ACC112 (cell line): ENCODE measurements at regions not wholly inside any gene's neighbourhood (a gene's known extent, or its start where the extent isn't known, plus 50 kb on each side); places are given as distances from the start of the nearest gene placed in this dataset.

Experiments
- H2AFZ ChIP-seq: fragments of 200-600 bp; sonication (generic); one replicate; pipeline ENCODE4 v1.6.0; 2017; ENCODE audit warnings: antibody characterized with exemption, low read length; ENCODE audit not compliant: unreplicated experiment
- H3K27ac ChIP-seq: fragments of 200-600 bp; sonication (generic); 2 replicates; pipeline ENCODE4 v1.5.1; 2014; ENCODE audit warnings: low read depth, mild to moderate bottlenecking, antibody characterized with exemption, low read length, moderate library complexity
- H3K27me3 ChIP-seq: fragments of 200-600 bp; sonication (generic); 2 replicates; pipeline ENCODE4 v1.6.1; 2014; ENCODE audit warnings: mild to moderate bottlenecking, antibody characterized with exemption, low read length, moderate library complexity, mixed read lengths; ENCODE audit not compliant: insufficient read depth
- H3K36me3 ChIP-seq: fragments of 200-600 bp; sonication (generic); 2 replicates; pipeline ENCODE4 v1.6.1; 2016; ENCODE audit warnings: mild to moderate bottlenecking, antibody characterized with exemption, low read length, moderate library complexity, mixed read lengths; ENCODE audit not compliant: insufficient read depth
- H3K4me1 ChIP-seq: fragments of 200-600 bp; sonication (generic); one replicate; pipeline ENCODE4 v1.6.1; 2016; ENCODE audit warnings: low read length, mixed read lengths; ENCODE audit not compliant: insufficient read depth, unreplicated experiment, control insufficient read depth
- H3K4me3 ChIP-seq: fragments of 200-600 bp; sonication (generic); 2 replicates; pipeline ENCODE4 v1.5.1; 2014; ENCODE audit warnings: mild to moderate bottlenecking, low read depth, low read length
- H3K79me2 ChIP-seq: fragments of 200-600 bp; sonication (generic); one replicate; pipeline ENCODE4 v1.6.0; 2016; ENCODE audit warnings: low read length; ENCODE audit not compliant: control insufficient read depth, unreplicated experiment, insufficient read depth

GRCh38 chr3:6523043-6523442 is 337.9 kb upstream of the GRM7 start:
- H3K79me2 ChIP-seq = no peaks in the 10 kb centered on the region
- no peak overlapping the region for H3K4me3 ChIP-seq
- no peaks in the 10 kb centered on the region for H3K36me3 ChIP-seq
- no peaks in the 10 kb centered on the region for H3K27me3 ChIP-seq
- H3K4me1 ChIP-seq = no peaks in the 10 kb centered on the region
- no peak overlapping the region for H2AFZ ChIP-seq
- H3K27ac ChIP-seq = no peak overlapping the region

GRCh38 chr3:6524479-6524878 is 336.4 kb upstream of the GRM7 start:
- no peak overlapping the region for H2AFZ ChIP-seq
- no peaks in the 10 kb centered on the region for H3K4me1 ChIP-seq
- no peaks in the 10 kb centered on the region for H3K79me2 ChIP-seq
- H3K4me3 ChIP-seq = no peak overlapping the region
- H3K27me3 ChIP-seq = no peaks in the 10 kb centered on the region
- H3K27ac ChIP-seq = no peak overlapping the region
- no peaks in the 10 kb centered on the region for H3K36me3 ChIP-seq

- Histone ChIP-seq H3K4me1 (no peaks in the 10 kb centered on the region), H2AFZ (no peak overlapping the region), H3K27me3 (no peaks in the 10 kb centered on the region), H3K4me3 (no peak overlapping the region), H3K79me2 (no peaks in the 10 kb centered on the region), H3K36me3 (no peaks in the 10 kb centered on the region), H3K27ac (no peak overlapping the region)
Observed at GRCh38 chr3:6526321-6526720, 334.6 kb upstream of the GRM7 start.

GRCh38 chr3:6526861-6527260 is 334.1 kb upstream of the GRM7 start:
- Histone ChIP-seq H3K4me3 (no peak overlapping the region), H3K36me3 (no peaks in the 10 kb centered on the region), H3K4me1 (no peaks in the 10 kb centered on the region), H3K79me2 (no peaks in the 10 kb centered on the region), H3K27me3 (no peaks in the 10 kb centered on the region), H3K27ac (no peak overlapping the region), H2AFZ (no peak overlapping the region)

GRCh38 chr3:6528951-6529350 is 332.0 kb upstream of the GRM7 start:
- Histone ChIP-seq H3K79me2 (no peaks in the 10 kb centered on the region), H3K36me3 (no peaks in the 10 kb centered on the region), H3K4me3 (no peak overlapping the region), H3K27me3 (no peaks in the 10 kb centered on the region), H3K4me1 (no peaks in the 10 kb centered on the region), H2AFZ (no peak overlapping the region), H3K27ac (no peak overlapping the region)

- no peak overlapping the region for H2AFZ ChIP-seq
Observed at GRCh38 chr3:6531153-6531552, 329.8 kb upstream of the GRM7 start.

GRCh38 chr3:6532101-6532500 is 328.8 kb upstream of the GRM7 start:
- H3K4me3 ChIP-seq = no peak overlapping the region
- no peaks in the 10 kb centered on the region for H3K79me2 ChIP-seq
- H3K36me3 ChIP-seq = no peaks in the 10 kb centered on the region
- no peak overlapping the region for H2AFZ ChIP-seq
- no peaks in the 10 kb centered on the region for H3K4me1 ChIP-seq
- no peak overlapping the region for H3K27ac ChIP-seq
- H3K27me3 ChIP-seq = no peaks in the 10 kb centered on the region

More at GRCh38 chr3:6531153-6531552, 329.8 kb upstream of the GRM7 start:
- no peak overlapping the region for H3K4me3 ChIP-seq
- no peaks in the 10 kb centered on the region for H3K79me2 ChIP-seq
- no peak overlapping the region for H3K27ac ChIP-seq
- H3K27me3 ChIP-seq = no peaks in the 10 kb centered on the region
- H3K4me1 ChIP-seq = no peaks in the 10 kb centered on the region
- H3K36me3 ChIP-seq = no peaks in the 10 kb centered on the region

GRCh38 chr3:6540981-6541380 is 319.9 kb upstream of the GRM7 start:
- Histone ChIP-seq H2AFZ (no peak overlapping the region), H3K4me1 (no peaks in the 10 kb centered on the region), H3K36me3 (no peaks in the 10 kb centered on the region), H3K4me3 (no peak overlapping the region), H3K27me3 (no peaks in the 10 kb centered on the region), H3K79me2 (no peaks in the 10 kb centered on the region), H3K27ac (no peak overlapping the region)

- no peak overlapping the region for H3K27ac ChIP-seq
- no peaks in the 10 kb centered on the region for H3K4me1 ChIP-seq
- H3K36me3 ChIP-seq = no peaks in the 10 kb centered on the region
- H3K79me2 ChIP-seq = no peaks in the 10 kb centered on the region
- no peak overlapping the region for H3K4me3 ChIP-seq
- H2AFZ ChIP-seq = no peak overlapping the region
- no peaks in the 10 kb centered on the region for H3K27me3 ChIP-seq
Observed at GRCh38 chr3:6542795-6543194, 318.1 kb upstream of the GRM7 start.

- no peaks in the 10 kb centered on the region for H3K4me1 ChIP-seq
- H3K27me3 ChIP-seq = no peaks in the 10 kb centered on the region
- H3K36me3 ChIP-seq = no peaks in the 10 kb centered on the region
- no peak overlapping the region for H2AFZ ChIP-seq
- no peaks in the 10 kb centered on the region for H3K79me2 ChIP-seq
- no peak overlapping the region for H3K27ac ChIP-seq
- H3K4me3 ChIP-seq = no peak overlapping the region
Observed at GRCh38 chr3:6549296-6549695, 311.6 kb upstream of the GRM7 start.

- Histone ChIP-seq H3K4me3 (no peak overlapping the region), H3K36me3 (no peaks in the 10 kb centered on the region), H3K4me1 (no peaks in the 10 kb centered on the region), H3K27me3 (no peaks in the 10 kb centered on the region), H3K27ac (no peak overlapping the region), H2AFZ (no peak overlapping the region), H3K79me2 (no peaks in the 10 kb centered on the region)
Observed at GRCh38 chr3:6551165-6551564, 309.8 kb upstream of the GRM7 start.
